GM21360 (cell line): ENCODE measurements at regions not wholly inside any gene's neighbourhood (a gene's known extent, or its start where the extent isn't known, plus 50 kb on each side); places are given as distances from the start of the nearest gene placed in this dataset.

Source experiments
- ATAC-seq: cut with Tn5 transposase; IDR thresholded peaks from one replicate; pipeline ENCODE4 v1.9.1; 2021; ENCODE audit warnings: mild to moderate bottlenecking, moderate library complexity; ENCODE audit not compliant: unreplicated experiment

- no peak for ATAC-seq
Measured at GRCh38 chr14:101410126-101410525, 151.2 kb upstream of the DIO3 start.

- ATAC-seq, result no peak
Measured at GRCh38 chr14:101411151-101411550, 150.1 kb upstream of the DIO3 start.

- no peak for ATAC-seq
Measured at GRCh38 chr14:101411779-101412178, 149.5 kb upstream of the DIO3 start.

GRCh38 chr14:101412739-101413138 is 148.6 kb upstream of the DIO3 start:
- no peak for ATAC-seq

GRCh38 chr14:101417434-101417833 is 143.9 kb upstream of the DIO3 start:
- no peak for ATAC-seq

GRCh38 chr14:101418601-101419000 is 142.7 kb upstream of the DIO3 start:
- ATAC-seq, result no peak

- no peak for ATAC-seq
Measured at GRCh38 chr14:101426466-101426865, 134.8 kb upstream of the DIO3 start.

- ATAC-seq, result no peak
Measured at GRCh38 chr14:101428409-101428808, 132.9 kb upstream of the DIO3 start.

- ATAC-seq, result no peak
Measured at GRCh38 chr14:101435546-101435945, 125.7 kb upstream of the DIO3 start.

- no peak for ATAC-seq
Measured at GRCh38 chr14:101439023-101439422, 122.3 kb upstream of the DIO3 start.

- no peak for ATAC-seq
Measured at GRCh38 chr14:101440496-101440895, 120.8 kb upstream of the DIO3 start.

GRCh38 chr14:101441710-101442109 is 119.6 kb upstream of the DIO3 start:
- no peak for ATAC-seq

GRCh38 chr14:101442451-101442850 is 118.8 kb upstream of the DIO3 start:
- ATAC-seq, result no peak

- ATAC-seq, result no peak
Measured at GRCh38 chr14:101444116-101444515, 117.2 kb upstream of the DIO3 start.

GRCh38 chr14:101445278-101445677 is 116.0 kb upstream of the DIO3 start:
- no peak for ATAC-seq

GRCh38 chr14:101446387-101446969 is 114.8 kb upstream of the DIO3 start:
- no peak for ATAC-seq

- ATAC-seq, result no peak
Measured at GRCh38 chr14:101449114-101449513, 112.2 kb upstream of the DIO3 start.

- no peak for ATAC-seq
Measured at GRCh38 chr14:101451166-101451565, 110.1 kb upstream of the DIO3 start.

- no peak for ATAC-seq
Measured at GRCh38 chr14:101453225-101453624, 108.1 kb upstream of the DIO3 start.

GRCh38 chr14:101454229-101454628 is 107.1 kb upstream of the DIO3 start:
- ATAC-seq, result no peak

- no peak for ATAC-seq
Measured at GRCh38 chr14:101456246-101457175, 104.8 kb upstream of the DIO3 start.

GRCh38 chr14:101457301-101457935 is 103.9 kb upstream of the DIO3 start:
- ATAC-seq, result no peak
